ENCODE measurements at regions not wholly inside any gene's neighbourhood (a gene's known extent, or its start where the extent isn't known, plus 50 kb on each side); places are given as distances from the start of the nearest gene placed in this dataset.
"Not testable (repeated sequence)": the region's sequence is repeated elsewhere in the genome, so short reads cannot be mapped to it uniquely, and the experiment has no call there.

GRCh38 chr13:50464349-50465251, 378.9 kb downstream of the DLEU7 start:
- Histone ChIP-seq H3K36me3 (no peaks in the 10 kb centered on the region), H3K4me3 (ENCODE audit: low read depth, low read length) (no peak overlapping the region), H3K4me1 (peaks cover 4% of the 10 kb centered on the region), H3K27me3 (no peaks in the 10 kb centered on the region), H3K9me3 (no peaks in the 10 kb centered on the region)
- TF ChIP-seq CTCF (IDR thresholded peaks at IDR 0.05; ENCODE audit: low read depth, low read length), result no peak
- no peak for DNase-seq

- H3K4me3 ChIP-seq (ENCODE audit: low read depth, low read length), result no peak overlapping the region
- no peak for TF ChIP-seq CTCF (IDR thresholded peaks at IDR 0.05; ENCODE audit: low read depth, low read length)
- no peaks in the 10 kb centered on the region for H3K36me3 ChIP-seq
- peaks cover 4% of the 10 kb centered on the region for H3K4me1 ChIP-seq
- no peak for DNase-seq
- no peaks in the 10 kb centered on the region for H3K9me3 ChIP-seq
- H3K27me3 ChIP-seq, result no peaks in the 10 kb centered on the region
Observed at GRCh38 chr13:50466456-50466855, 377.0 kb downstream of the DLEU7 start.

GRCh38 chr13:50467156-50468110, 376.1 kb downstream of the DLEU7 start:
- TF ChIP-seq CTCF (IDR thresholded peaks at IDR 0.05; ENCODE audit: low read depth, low read length), result no peak

GRCh38 chr13:50468849-50469669, 374.4 kb downstream of the DLEU7 start:
- no peak for DNase-seq
- Histone ChIP-seq H3K27me3 (no peaks in the 10 kb centered on the region), H3K4me3 (ENCODE audit: low read depth, low read length) (no peak overlapping the region), H3K36me3 (no peaks in the 10 kb centered on the region), H3K9me3 (no peaks in the 10 kb centered on the region), H3K4me1 (peaks cover 4% of the 10 kb centered on the region)
- TF ChIP-seq CTCF (IDR thresholded peaks at IDR 0.05; ENCODE audit: low read depth, low read length), result no peak

More at GRCh38 chr13:50467156-50468110, 376.1 kb downstream of the DLEU7 start:
- Histone ChIP-seq H3K36me3 (no peaks in the 10 kb centered on the region), H3K9me3 (no peaks in the 10 kb centered on the region), H3K27me3 (no peaks in the 10 kb centered on the region), H3K4me1 (peaks cover 4% of the 10 kb centered on the region), H3K4me3 (ENCODE audit: low read depth, low read length) (no peak overlapping the region)
- no peak for DNase-seq

- not testable (repeated sequence) for H3K4me1 ChIP-seq; H3K9me3 ChIP-seq; H3K36me3 ChIP-seq; H3K4me3 ChIP-seq (ENCODE audit: low read depth, low read length); H3K27me3 ChIP-seq; DNase-seq
Observed at GRCh38 chr13:50473050-50473449, 370.4 kb downstream of the DLEU7 start.
